HUES6 (cell line): ENCODE measurements at regions not wholly inside any gene's neighbourhood (a gene's known extent, or its start where the extent isn't known, plus 50 kb on each side); places are given as distances from the start of the nearest gene placed in this dataset.
"Not testable (repeated sequence)": the region's sequence is repeated elsewhere in the genome, so short reads cannot be mapped to it uniquely, and the experiment has no call there.

ENCODE experiments used
- H3K27ac ChIP-seq: 2 replicates; pipeline ENCODE4 v1.7.0; 2013; ENCODE audit warnings: low read depth, mild to moderate bottlenecking, low read length, inconsistent platforms
- H3K27me3 ChIP-seq: 2 replicates; pipeline ENCODE4 v1.6.1; 2013; ENCODE audit warnings: low read length; ENCODE audit not compliant: control insufficient read depth, insufficient read depth
- H3K36me3 ChIP-seq: 2 replicates; pipeline ENCODE4 v1.6.1; 2013; ENCODE audit warnings: low read length; ENCODE audit not compliant: control insufficient read depth, insufficient read depth
- H3K4me1 ChIP-seq: 2 replicates; pipeline ENCODE4 v1.6.1; 2013; ENCODE audit warnings: low read length; ENCODE audit not compliant: control insufficient read depth, insufficient read depth
- H3K4me3 ChIP-seq: 2 replicates; pipeline ENCODE4 v1.5.1; 2013; ENCODE audit warnings: low read depth, low read length
- H3K9ac ChIP-seq: one replicate; pipeline ENCODE4 v1.6.1; 2013; ENCODE audit warnings: mild to moderate bottlenecking, low read length
- H3K9me3 ChIP-seq: 2 replicates; pipeline ENCODE4 v1.6.1; 2013; ENCODE audit warnings: low read depth, low read length; ENCODE audit not compliant: control insufficient read depth, insufficient read depth

- Histone ChIP-seq H3K27ac (no peak overlapping the region), H3K4me3 (no peak overlapping the region), H3K9me3 (0 out of 2 replicates have a peak, but pooled peaks cover 4% of the 10 kb centered on the region), H3K27me3 (no peaks in the 10 kb centered on the region), H3K36me3 (no peaks in the 10 kb centered on the region), H3K4me1 (peaks cover 18% of the 10 kb centered on the region), H3K9ac (no peak overlapping the region)
These were observed 723.8 kb downstream of the MATN1 start for GRCh38 chr1:29999595-29999994.

- no peak overlapping the region for H3K4me3 ChIP-seq
- H3K36me3 ChIP-seq = no peaks in the 10 kb centered on the region
- peaks cover 18% of the 10 kb centered on the region for H3K4me1 ChIP-seq
- H3K9ac ChIP-seq = no peak overlapping the region
- H3K27me3 ChIP-seq = no peaks in the 10 kb centered on the region
- no peak overlapping the region for H3K27ac ChIP-seq
- 0 out of 2 replicates have a peak, but pooled peaks cover 4% of the 10 kb centered on the region for H3K9me3 ChIP-seq
These were observed 724.7 kb downstream of the MATN1 start for GRCh38 chr1:29998686-29999085.

GRCh38 chr1:29997818-29998217 is 725.6 kb downstream of the MATN1 start:
- H3K4me3 ChIP-seq, H3K27me3 ChIP-seq, H3K9me3 ChIP-seq, H3K9ac ChIP-seq, H3K36me3 ChIP-seq, H3K27ac ChIP-seq: not testable (repeated sequence)
- H3K4me1 ChIP-seq = peaks cover 14% of the 10 kb centered on the region

DNA sequence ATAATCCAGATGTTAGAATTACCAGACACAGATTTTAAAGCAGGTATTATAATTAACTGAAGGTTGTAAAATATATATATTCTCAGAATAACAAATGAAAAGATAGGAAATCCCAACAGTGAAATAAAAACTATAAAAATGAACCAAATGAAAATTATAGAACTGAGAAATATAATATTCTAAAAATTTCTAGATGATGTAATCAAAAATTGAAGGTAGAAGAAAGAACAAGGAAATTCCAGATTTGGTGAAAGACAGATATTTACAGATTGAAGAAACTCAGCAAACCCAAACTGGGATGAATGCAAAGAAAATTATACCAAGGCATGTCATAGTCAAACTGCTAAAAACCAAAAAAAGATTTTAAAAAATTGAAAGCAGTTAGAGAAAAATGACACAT is 729.4 kb downstream of the MATN1 start:
- Histone ChIP-seq H3K4me3 (no peak overlapping the region), H3K4me1 (0 out of 2 replicates have a peak, but pooled peaks cover 13% of the 10 kb centered on the region), H3K27me3 (no peaks in the 10 kb centered on the region), H3K27ac (no peak overlapping the region), H3K36me3 (no peaks in the 10 kb centered on the region), H3K9me3 (0 out of 2 replicates have a peak, but pooled peaks cover 4% of the 10 kb centered on the region), H3K9ac (no peak overlapping the region)

GRCh38 chr1:29991815-29992214 is 731.6 kb downstream of the MATN1 start:
- Histone ChIP-seq H3K4me3 (no peak overlapping the region), H3K9me3 (0 out of 2 replicates have a peak, but pooled peaks cover 4% of the 10 kb centered on the region), H3K36me3 (no peaks in the 10 kb centered on the region), H3K27me3 (no peaks in the 10 kb centered on the region), H3K27ac (no peak overlapping the region), H3K4me1 (peaks cover 17% of the 10 kb centered on the region; the same call in 1 of the 2 replicates), H3K9ac (no peak overlapping the region)

GRCh38 chr1:29991025-29991424 is 732.4 kb downstream of the MATN1 start:
- H3K27me3 ChIP-seq = no peaks in the 10 kb centered on the region
- no peak overlapping the region for H3K9ac ChIP-seq
- H3K9me3 ChIP-seq = 0 out of 2 replicates have a peak, but pooled peaks cover 4% of the 10 kb centered on the region
- H3K4me1 ChIP-seq = peaks cover 20% of the 10 kb centered on the region; the same call in 1 of the 2 replicates
- H3K4me3 ChIP-seq = no peak overlapping the region
- no peak overlapping the region for H3K27ac ChIP-seq
- no peaks in the 10 kb centered on the region for H3K36me3 ChIP-seq

GRCh38 chr1:29990304-29990703 is 733.1 kb downstream of the MATN1 start:
- Histone ChIP-seq H3K4me3 (no peak overlapping the region), H3K4me1 (peaks cover 20% of the 10 kb centered on the region; the same call in 1 of the 2 replicates), H3K9ac (no peak overlapping the region), H3K27ac (no peak overlapping the region), H3K27me3 (no peaks in the 10 kb centered on the region), H3K9me3 (0 out of 2 replicates have a peak, but pooled peaks cover 4% of the 10 kb centered on the region), H3K36me3 (no peaks in the 10 kb centered on the region)

GRCh38 chr1:29986986-29987385 is 736.4 kb downstream of the MATN1 start:
- no peak overlapping the region for H3K27ac ChIP-seq
- no peaks in the 10 kb centered on the region for H3K27me3 ChIP-seq
- no peak overlapping the region for H3K4me3 ChIP-seq
- H3K9me3 ChIP-seq = no peaks in the 10 kb centered on the region
- no peaks in the 10 kb centered on the region for H3K36me3 ChIP-seq
- H3K4me1 ChIP-seq = peaks cover 32% of the 10 kb centered on the region
- no peak overlapping the region for H3K9ac ChIP-seq

GRCh38 chr1:29985606-29985945 is 737.8 kb downstream of the MATN1 start:
- Histone ChIP-seq H3K4me1 (peaks cover 30% of the 10 kb centered on the region), H3K27ac (no peak overlapping the region), H3K9me3 (no peaks in the 10 kb centered on the region), H3K27me3 (no peaks in the 10 kb centered on the region), H3K4me3 (no peak overlapping the region), H3K9ac (no peak overlapping the region), H3K36me3 (no peaks in the 10 kb centered on the region)

DNA sequence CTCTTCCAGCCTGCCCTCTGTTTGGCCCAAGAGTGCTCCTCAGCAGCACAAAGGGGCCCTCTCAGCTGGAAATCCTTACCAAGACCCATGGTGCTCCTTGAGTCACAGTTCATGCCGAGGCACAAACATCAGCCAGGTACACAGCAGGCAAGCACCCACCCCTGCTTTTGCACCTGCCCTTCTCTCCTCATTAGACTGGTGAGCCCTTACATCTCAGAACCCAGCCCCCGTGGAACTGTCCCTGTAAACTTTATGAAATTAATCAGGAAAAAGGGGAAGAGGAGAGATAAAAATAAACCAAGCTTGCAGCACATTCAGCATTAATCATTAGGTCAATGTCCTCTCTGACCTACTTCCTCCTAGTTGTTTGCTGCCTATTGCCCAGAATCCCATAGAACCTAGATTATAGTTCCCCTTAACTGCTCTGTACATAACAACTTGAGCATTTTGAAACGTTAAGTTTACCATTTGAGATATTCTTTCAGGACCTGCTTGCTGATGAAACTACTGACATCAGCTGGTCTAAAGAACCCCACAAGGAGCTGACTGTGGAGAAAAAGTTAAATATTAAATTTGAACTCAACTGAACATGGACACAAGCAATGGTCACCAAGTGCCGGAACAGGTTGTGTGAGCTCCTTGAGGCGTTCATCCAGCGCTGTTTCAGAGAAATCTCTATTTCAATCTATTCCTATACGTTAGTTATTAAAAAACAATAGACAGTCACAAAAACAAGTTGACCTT is 738.4 kb downstream of the MATN1 start:
- no peak overlapping the region for H3K9ac ChIP-seq
- no peaks in the 10 kb centered on the region for H3K27me3 ChIP-seq
- no peak overlapping the region for H3K4me3 ChIP-seq
- no peaks in the 10 kb centered on the region for H3K36me3 ChIP-seq
- no peak overlapping the region for H3K27ac ChIP-seq
- peaks cover 27% of the 10 kb centered on the region for H3K4me1 ChIP-seq
- no peaks in the 10 kb centered on the region for H3K9me3 ChIP-seq

GRCh38 chr1:29984166-29984861 is 739.1 kb downstream of the MATN1 start:
- H3K27me3 ChIP-seq = no peaks in the 10 kb centered on the region
- H3K4me3 ChIP-seq = no peak overlapping the region
- H3K9me3 ChIP-seq = no peaks in the 10 kb centered on the region
- no peak overlapping the region for H3K9ac ChIP-seq
- H3K36me3 ChIP-seq = no peaks in the 10 kb centered on the region
- H3K27ac ChIP-seq = no peak overlapping the region
- H3K4me1 ChIP-seq = peaks cover 27% of the 10 kb centered on the region
